ENCODE measurements at regions not wholly inside any gene's neighbourhood (a gene's known extent, or its start where the extent isn't known, plus 50 kb on each side); places are given as distances from the start of the nearest gene placed in this dataset.

GRCh38 chr7:125551008-125551407, 621.4 kb upstream of the POT1 start:
- TF ChIP-seq, protein P1, sequence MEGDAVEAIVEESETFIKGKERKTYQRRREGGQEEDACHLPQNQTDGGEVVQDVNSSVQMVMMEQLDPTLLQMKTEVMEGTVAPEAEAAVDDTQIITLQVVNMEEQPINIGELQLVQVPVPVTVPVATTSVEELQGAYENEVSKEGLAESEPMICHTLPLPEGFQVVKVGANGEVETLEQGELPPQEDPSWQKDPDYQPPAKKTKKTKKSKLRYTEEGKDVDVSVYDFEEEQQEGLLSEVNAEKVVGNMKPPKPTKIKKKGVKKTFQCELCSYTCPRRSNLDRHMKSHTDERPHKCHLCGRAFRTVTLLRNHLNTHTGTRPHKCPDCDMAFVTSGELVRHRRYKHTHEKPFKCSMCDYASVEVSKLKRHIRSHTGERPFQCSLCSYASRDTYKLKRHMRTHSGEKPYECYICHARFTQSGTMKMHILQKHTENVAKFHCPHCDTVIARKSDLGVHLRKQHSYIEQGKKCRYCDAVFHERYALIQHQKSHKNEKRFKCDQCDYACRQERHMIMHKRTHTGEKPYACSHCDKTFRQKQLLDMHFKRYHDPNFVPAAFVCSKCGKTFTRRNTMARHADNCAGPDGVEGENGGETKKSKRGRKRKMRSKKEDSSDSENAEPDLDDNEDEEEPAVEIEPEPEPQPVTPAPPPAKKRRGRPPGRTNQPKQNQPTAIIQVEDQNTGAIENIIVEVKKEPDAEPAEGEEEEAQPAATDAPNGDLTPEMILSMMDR (IDR thresholded peaks at IDR 0.05): no peak
- no peak for ATAC-seq (ENCODE audit: low FRiP score)

DNA sequence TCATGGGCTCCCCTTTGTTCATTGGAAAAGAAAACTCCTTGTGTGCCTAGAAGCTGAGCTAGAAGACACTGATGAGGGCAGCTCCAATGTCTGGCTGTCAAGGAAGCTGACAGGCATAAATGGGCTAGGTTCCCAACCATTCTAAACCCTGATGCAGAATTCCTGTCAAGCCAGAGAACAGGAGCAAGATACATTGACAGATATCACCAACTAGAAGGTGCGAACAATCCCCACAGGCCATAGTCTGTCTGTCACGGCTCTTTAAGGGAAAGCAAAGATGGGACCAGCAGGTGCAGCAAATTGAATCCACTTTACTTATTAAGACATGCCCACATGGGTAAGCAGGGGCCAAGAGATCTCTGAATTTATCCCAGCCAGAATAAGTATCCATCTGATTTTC, 617.9 kb upstream of the POT1 start:
- TF ChIP-seq, protein P1 (IDR thresholded peaks at IDR 0.05): no peak
- ATAC-seq (ENCODE audit: low FRiP score) (no peak), DNase-seq (ENCODE audit: low spot score) (no peak)

More at GRCh38 chr7:125551008-125551407, 621.4 kb upstream of the POT1 start:
- no peak for DNase-seq (ENCODE audit: low spot score)

DNA sequence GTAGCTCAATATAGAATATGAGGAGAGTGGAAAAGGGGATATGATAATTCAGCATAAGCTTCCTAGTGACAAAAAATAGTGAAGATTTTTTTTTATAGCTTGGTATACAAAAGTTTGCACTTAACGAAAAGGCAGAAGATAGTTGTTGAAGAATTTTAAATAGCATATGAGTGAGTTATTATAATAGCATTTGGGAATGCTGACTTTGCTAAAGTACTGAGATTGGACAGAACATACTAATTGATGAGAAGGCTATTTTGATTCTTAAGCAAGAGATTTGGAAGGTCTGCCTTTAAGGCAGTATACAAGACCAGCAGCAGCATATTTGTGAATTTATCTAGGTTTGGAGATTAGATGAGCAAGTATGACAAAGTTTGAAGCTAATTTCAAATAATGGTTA, 600.9 kb upstream of the POT1 start:
- no peak for ATAC-seq (ENCODE audit: low FRiP score)
- TF ChIP-seq, protein P1 (IDR thresholded peaks at IDR 0.05): no peak
- no peak for DNase-seq (ENCODE audit: low spot score)

DNA sequence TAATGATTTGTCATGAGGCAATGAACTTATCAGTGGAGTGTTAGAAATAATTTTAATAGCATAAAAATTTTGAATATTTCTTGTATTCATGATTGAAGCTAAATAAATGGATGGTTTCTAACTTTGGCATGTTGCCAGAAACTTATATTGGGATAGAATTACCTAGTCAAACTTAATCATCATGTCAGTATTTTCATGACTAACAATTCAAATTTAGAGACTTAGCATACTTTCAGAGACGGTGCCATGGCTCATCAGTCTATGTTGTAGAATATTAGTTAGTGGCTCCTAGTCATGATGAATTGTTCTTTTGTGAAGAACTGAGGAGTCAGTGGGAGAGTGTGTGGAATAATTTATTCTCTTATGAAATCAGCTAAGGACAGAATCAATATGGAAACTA, 599.6 kb upstream of the POT1 start:
- TF ChIP-seq, protein P1 (IDR thresholded peaks at IDR 0.05): no peak
- DNase-seq (ENCODE audit: low spot score) (no peak), ATAC-seq (ENCODE audit: low FRiP score) (no peak)

GRCh38 chr7:125526958-125527357, 597.3 kb upstream of the POT1 start:
- TF ChIP-seq, protein P1 (IDR thresholded peaks at IDR 0.05): no peak

GRCh38 chr7:125526092-125526491, 596.5 kb upstream of the POT1 start:
- no peak for DNase-seq (ENCODE audit: low spot score)
- ATAC-seq (ENCODE audit: low FRiP score): no peak
- TF ChIP-seq, protein P1 (IDR thresholded peaks at IDR 0.05): no peak

More at GRCh38 chr7:125526958-125527357, 597.3 kb upstream of the POT1 start:
- DNase-seq (ENCODE audit: low spot score) (no peak), ATAC-seq (ENCODE audit: low FRiP score) (no peak)

DNA sequence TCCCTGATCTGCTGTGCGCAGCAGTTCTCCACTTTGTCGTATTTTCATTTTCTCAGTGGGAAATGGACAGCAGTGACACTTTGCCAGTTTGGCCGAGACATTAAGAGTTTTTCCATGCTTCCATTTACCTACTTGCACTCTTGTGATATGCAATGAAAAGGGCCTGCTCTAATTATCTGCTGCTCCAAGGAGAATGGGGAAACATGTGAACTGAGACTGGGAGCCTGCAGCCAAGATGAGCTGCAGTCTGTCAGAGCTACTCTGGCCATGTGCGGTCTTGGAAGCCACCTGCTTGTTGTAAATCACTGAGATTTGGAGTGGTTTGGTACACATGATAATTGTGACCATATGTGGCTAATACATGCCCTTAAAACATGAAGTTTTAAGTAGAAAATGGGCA, 586.6 kb upstream of the POT1 start:
- no peak for ATAC-seq (ENCODE audit: low FRiP score)
- TF ChIP-seq, protein P1 (IDR thresholded peaks at IDR 0.05): no peak
- no peak for DNase-seq (ENCODE audit: low spot score)

Data from omental fat pad (tissue), 3 donors.